Fibroblast of the aortic adventitia (primary cell): ENCODE measurements at regions not wholly inside any gene's neighbourhood (a gene's known extent, or its start where the extent isn't known, plus 50 kb on each side); places are given as distances from the start of the nearest gene placed in this dataset.

Experiments
- DNase-seq: peaks from one replicate; pipeline ENCODE4 v3.0.0-alpha.2; 2010; ENCODE audit warnings: low read depth
- H3K4me3 ChIP-seq: 2 replicates; pipeline ENCODE4 v1.5.1; 2011; ENCODE audit warnings: low read depth, mild to moderate bottlenecking, control low read depth, low read length, moderate library complexity
- TF ChIP-seq, protein P1 (sequence below): IDR thresholded peaks from 2 replicates; pipeline ENCODE4 v1.5.1; 2011; ENCODE audit warnings: mild to moderate bottlenecking, low read length, control low read depth, inconsistent platforms; ENCODE audit not compliant: insufficient read depth

DNA sequence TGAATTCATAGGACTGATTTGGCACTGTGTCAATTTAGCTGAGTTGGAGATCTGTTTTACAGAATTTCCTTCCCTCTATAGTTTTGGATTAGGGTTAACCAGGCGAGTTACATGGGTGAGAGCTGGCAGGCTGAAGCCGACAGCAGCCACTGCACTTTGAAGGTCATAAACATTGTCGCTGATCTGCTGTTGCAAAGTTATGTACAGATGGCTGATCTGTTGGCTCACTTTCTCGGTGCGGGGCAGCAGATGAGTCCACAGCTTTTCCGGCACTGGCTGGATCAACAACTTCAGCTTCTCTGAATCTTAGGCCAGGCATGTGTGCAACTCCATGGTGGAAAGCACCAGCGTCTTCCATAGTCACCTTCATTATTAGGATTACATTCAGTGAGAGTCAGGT is 173.7 kb downstream of the GPAT3 start:
- TF ChIP-seq, protein P1, sequence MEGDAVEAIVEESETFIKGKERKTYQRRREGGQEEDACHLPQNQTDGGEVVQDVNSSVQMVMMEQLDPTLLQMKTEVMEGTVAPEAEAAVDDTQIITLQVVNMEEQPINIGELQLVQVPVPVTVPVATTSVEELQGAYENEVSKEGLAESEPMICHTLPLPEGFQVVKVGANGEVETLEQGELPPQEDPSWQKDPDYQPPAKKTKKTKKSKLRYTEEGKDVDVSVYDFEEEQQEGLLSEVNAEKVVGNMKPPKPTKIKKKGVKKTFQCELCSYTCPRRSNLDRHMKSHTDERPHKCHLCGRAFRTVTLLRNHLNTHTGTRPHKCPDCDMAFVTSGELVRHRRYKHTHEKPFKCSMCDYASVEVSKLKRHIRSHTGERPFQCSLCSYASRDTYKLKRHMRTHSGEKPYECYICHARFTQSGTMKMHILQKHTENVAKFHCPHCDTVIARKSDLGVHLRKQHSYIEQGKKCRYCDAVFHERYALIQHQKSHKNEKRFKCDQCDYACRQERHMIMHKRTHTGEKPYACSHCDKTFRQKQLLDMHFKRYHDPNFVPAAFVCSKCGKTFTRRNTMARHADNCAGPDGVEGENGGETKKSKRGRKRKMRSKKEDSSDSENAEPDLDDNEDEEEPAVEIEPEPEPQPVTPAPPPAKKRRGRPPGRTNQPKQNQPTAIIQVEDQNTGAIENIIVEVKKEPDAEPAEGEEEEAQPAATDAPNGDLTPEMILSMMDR, result no peak
- no peak for DNase-seq
- H3K4me3 ChIP-seq, result no peak overlapping the region

DNA sequence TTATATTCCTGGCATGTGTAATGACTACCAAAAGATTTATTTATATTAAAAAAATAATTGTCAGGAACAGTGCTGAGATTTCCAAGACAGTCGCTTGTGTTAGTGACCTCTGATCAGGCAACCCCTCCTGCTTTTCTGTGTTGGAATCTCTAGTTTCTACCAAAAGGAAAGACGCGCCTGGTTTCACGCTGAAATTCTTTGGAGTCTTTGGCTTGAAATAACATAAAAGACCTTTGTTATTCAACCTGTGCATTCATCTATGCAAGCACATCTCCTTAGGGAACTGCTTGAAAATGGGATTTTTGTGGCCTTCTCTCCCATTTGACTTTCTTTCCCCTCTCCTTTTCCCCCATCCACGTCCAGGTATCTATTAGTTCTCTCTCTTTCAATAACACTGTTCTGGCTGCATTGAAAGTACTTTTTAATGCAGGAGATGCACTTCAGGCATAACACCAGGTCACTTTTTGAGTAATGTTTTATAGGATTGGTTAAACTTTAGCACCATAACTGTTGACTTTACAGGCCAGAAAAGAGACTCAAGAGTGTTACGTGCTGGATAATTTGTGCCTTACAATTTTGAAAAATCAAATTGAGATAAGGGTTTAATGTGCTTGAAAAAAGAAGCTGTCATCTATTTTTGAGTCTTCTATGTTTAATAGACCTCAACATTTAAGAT is 172.7 kb downstream of the GPAT3 start:
- TF ChIP-seq, protein P1, result no peak
- no peak for DNase-seq
- no peak overlapping the region for H3K4me3 ChIP-seq

DNA sequence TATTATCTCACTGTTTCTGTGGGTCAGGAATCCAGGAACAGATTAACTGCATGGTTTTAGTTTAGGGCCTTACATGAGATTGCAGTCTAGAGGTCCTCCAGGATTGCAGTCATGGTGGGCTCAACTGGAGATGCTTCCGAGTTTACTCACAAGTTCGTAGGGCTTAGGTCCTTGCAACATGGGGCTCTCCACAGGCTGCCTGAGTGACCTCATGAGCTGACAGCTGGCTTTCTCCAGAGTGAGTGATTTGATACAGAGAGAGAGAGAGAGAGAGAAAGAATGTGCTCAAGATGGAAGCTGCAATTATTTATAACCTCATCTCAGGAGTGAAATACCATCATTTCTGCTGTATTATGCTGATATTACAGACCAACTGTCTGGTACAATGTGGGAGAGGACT is 168.9 kb downstream of the GPAT3 start:
- no peak overlapping the region for H3K4me3 ChIP-seq
- no peak for DNase-seq
- TF ChIP-seq, protein P1, result no peak

DNA sequence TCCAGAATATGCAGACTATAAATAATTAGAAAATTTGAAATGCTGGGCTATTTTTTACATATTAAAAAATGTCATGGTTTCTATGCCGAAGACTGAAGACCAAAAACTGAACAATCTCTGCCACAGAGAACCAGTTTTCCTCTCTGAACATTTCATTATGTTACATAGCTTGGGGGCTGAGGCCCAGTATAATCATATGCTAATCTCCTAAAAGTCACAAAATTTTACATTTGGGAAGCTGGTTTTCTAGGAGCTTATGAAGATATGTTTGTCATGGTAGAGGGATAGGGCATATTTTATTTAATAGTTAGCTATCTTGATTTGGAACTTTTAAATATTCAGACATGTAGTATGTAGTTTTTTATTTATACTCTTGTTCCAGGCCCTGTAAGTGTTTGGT is 167.8 kb downstream of the GPAT3 start:
- TF ChIP-seq, protein P1, result no peak
- no peak overlapping the region for H3K4me3 ChIP-seq
- no peak for DNase-seq

DNA sequence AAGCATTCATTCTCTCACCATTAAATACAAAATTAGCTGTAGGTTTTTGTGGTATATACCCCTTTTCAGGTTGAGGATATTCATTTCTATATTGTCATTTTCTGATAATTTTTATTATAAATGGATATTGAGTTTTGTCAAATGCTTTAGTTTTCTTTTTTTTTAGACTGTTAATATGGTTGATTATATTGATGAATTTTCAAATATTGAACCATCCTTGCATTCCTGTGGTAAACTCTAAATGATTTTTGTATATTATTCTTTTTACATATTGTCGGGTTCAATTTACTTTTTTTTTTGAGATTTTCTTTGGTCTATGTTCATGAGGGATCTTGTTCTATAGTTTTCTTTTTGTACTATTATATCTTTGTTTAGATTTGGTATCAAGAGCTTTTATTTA is 165.1 kb downstream of the GPAT3 start:
- TF ChIP-seq, protein P1, result no peak
- no peak for DNase-seq
- H3K4me3 ChIP-seq, result no peak overlapping the region

DNA sequence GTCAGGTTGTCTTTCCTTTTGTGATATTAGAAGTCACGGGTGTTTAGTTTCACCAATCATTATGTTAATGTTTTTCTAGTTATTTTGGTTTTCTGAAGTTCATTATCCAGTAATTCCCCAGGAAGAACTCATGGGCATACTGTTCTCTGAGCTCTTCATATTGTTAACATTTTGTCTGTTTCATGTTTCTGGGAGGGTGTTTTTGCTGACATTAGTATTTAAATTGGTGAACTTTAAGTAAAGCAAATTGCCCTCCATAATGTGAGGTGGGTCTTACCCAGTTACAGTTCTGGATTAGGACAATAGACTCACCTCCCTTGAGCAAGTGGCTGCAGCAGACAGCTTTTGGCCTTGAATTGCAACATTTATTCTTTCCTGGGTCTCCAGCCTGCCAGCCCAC is 163.4 kb downstream of the GPAT3 start:
- TF ChIP-seq, protein P1, result no peak
- DNase-seq, result no peak

DNA sequence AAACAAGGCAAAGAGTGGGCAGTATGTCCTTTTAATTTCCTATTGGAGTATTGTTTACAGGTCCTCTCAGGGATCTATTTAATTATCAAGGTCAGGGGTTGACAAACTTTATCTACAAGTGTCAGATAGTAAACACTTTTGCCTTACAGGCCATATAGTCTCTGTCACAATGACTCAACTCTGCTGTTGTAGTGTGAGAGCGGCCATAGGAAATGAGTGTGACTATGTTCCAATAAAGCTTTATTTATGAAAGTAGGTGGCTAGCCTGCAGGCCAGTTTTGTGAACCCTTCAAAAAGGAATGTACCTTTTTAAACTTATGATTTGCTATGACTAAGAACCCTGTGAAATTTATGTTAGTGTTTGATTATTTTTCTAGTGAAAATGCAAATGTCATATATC is 156.1 kb downstream of the GPAT3 start:
- DNase-seq, result no peak
- H3K4me3 ChIP-seq, result no peak overlapping the region
- TF ChIP-seq, protein P1, result no peak

More for the DNA sequence above, 163.4 kb downstream of the GPAT3 start:
- no peak overlapping the region for H3K4me3 ChIP-seq
